ENCODE measurements at regions not wholly inside any gene's neighbourhood (a gene's known extent, or its start where the extent isn't known, plus 50 kb on each side); places are given as distances from the start of the nearest gene placed in this dataset.
"Not testable (repeated sequence)": the region's sequence is repeated elsewhere in the genome, so short reads cannot be mapped to it uniquely, and the experiment has no call there.

DNA sequence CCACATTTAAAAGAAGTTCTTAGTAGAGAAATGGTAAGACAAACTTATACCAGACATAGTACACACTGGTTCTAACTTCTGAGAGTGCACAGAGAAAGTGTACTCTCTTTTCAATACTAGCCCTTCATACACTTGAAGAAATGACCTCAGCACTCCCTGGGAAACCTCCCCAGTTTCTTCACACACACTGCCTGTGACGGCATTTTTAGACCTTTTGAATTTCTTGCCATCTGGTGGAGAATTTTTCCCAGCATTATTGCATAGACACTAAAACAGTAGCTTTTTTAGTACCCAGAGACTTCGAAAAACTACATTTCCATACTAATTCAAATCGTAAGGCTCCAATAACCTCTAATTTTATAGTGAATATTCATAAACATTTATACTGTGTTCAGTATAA is 341.6 kb upstream of the MAOA start:
- DNase-seq (ENCODE audit: extremely low spot score, insufficient read length, low read depth) (no peak), FAIRE-seq (no peak)

DNA sequence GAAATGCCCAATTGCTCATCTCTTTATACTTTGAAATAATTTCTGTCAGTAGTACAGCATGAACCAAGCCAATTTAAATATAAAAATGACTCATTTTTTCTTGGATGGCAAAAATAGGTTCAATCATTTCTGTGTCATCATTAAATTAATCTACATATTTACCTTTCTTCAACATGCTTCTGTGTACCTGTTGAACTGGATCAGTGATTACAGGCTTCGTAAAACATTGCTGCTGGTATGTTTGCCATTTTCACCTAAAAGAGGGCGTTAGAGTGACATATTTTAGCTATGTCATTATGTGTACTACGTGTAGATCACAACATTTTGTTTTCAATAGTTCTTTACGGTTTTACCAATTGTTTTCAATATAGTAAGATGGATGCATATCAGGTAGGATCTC is 340.5 kb upstream of the MAOA start:
- no peak for DNase-seq (ENCODE audit: extremely low spot score, insufficient read length, low read depth)
- FAIRE-seq: no peak

DNA sequence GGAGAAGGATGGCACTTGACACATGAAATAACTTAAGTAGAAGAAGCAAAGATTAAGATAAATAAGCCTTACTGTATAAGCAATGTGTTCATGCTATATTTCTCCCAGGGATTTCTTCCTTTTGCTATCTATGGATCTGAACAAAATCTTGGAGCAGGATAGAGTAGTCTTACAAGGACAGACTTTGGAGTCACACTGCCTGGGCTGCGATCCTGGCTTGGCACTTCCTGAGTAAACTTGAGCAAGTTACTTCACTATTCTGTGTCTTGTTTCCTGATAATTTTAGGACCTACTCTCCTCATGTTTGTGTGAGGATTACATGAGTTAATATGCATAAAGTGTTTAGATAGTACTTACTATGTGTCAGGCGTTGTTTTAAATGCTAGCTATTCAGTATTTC is 340.0 kb upstream of the MAOA start:
- FAIRE-seq (no peak), DNase-seq (ENCODE audit: extremely low spot score, insufficient read length, low read depth) (no peak)

DNA sequence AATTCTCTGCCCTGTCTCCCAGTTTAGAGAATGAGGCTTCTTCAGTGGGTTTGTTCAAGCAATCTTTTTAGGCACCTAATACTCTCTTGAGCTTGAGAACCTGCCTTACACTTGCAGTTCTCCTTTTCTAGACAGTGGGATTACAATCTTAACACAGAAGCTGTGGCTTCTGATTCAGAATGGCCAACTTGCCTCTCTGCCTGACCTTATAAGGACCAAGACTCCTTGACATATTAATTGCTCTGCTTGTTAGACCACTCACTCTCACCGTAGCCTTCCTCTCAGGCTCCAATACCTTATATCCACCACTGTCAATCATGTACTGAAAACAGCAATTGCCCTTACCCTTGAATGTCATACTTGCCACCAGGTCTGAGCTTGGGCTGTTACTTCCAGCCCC is 338.7 kb upstream of the MAOA start:
- FAIRE-seq (no peak), DNase-seq (ENCODE audit: extremely low spot score, insufficient read length, low read depth) (no peak)

DNA sequence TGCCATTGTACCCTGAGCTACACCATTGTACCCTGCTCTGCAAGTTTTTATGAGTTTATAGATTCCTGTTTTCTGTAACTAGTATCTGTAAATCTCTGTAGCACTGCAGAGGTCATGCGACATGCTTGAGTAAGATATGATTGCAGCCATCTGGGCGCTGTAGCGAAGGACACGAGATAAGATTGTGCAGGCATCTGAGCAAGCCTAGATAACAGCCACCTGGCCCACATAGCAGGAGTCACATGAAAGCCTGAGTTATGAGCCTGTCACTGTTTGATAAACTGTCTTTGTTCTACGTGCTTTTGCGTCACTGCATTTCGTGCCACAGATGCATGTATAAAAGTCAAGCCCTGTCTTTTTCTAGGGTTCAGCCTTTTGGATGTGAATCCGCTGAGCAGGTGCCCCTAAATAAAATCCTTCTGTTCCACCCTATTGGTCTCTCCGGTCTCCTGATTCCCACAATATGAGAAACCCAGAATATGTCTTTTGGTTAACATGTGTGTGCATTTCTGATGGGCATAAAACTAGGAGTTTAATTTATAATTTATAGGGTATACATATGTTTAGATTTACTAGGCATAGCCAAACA is 327.6 kb upstream of the MAOA start:
- DNase-seq (ENCODE audit: extremely low spot score, insufficient read length, low read depth) (no peak), FAIRE-seq (no peak)

DNA sequence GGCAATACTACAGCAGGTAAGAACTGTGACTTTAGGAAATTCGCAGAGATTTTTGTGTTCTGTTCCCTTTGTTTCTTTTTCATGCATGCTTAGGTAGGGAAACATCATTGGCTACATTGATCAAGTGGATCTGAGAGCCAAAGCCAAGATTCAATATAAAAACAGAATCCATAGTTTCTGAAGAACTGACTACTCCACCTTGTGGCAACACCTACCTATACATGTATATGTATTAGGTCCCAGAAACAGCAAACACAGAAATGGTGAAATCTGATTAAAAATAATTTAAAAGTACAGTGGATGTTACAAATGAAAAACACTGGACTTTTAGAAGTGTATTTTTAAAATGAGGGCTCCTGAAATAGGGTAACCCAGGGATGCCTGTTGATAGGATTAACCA is 322.6 kb upstream of the MAOA start:
- DNase-seq (ENCODE audit: extremely low spot score, insufficient read length, low read depth) (no peak), FAIRE-seq (no peak)

DNA sequence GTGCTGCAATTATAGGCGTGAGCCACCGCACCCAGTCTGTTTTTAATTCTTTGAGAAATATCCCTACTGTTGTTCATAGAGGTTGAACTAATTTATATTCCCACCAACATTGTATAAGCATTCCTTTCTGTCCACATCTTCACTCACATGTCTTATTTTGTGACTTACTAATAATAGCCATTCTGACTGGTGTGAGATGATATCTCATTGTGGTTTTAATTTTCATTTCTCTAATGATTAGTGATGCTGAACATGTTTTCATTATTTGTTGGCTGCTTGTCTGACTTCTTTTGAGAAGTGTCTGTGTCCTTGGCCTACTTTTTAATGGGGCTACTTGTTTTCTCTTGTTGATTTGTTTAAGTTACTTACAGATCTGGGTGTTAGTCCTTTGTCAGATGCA is 310.9 kb upstream of the MAOA start:
- FAIRE-seq (no peak), DNase-seq (ENCODE audit: extremely low spot score, insufficient read length, low read depth) (no peak)

DNA sequence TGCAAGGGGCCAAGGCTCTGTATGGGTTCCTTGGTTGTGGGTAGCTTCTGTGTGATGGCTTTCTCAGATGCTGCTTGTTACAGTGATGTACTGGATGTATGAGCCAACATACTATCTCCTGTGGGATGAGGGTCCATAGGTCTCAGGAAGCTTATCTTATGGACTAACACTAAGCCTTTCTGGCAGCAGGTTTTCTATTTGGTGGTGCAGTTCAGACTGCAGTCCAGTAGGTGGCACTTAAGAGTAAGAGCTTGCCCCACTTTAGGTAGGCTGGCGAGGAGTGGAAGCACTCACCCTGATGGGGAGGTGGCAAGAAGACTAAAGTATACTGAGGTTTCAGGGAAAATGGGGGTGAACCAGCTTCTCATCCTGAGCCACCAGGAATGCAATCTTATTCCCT is 306.7 kb upstream of the MAOA start:
- FAIRE-seq: peak; percentile 93
- DNase-seq (ENCODE audit: extremely low spot score, insufficient read length, low read depth): no peak

DNA sequence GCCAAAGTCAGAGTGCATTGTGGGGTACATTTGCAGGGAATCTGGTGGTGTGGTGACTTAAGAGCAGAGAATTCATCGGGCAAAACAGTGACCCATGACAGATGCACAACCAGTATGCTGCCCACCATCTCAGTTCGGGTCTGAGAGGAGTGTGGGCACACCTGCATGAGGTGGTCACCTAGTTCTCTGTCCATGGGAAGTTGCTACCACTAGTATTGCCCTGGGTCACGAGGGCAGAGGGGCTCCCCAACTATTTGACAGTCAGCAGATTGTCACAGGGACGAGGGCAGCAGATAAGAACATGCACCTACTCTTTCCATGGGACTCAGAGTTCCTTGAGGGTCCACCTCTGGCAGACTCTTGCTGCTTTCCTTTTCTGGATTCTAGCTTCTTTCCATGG is 305.2 kb upstream of the MAOA start:
- no peak for DNase-seq (ENCODE audit: extremely low spot score, insufficient read length, low read depth)
- no peak for FAIRE-seq

DNA sequence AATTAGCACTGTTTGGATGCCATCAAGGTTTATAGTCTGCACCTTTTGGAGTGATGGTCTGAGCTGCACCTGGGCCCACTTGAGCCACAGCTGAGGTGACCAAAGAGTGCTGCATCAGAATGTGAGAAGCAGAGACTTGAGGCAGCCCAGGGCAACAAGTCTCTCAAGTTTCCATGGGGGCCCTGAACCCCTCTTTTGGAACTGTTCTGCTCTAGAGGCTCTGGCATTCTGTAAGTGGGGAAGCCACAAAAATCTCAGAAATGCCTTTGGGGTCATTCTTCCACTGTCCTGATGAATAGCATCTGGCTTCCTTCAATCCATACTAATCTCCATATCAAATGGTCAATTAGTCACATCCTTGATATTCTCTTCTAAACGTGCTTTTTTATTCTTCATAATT is 298.4 kb upstream of the MAOA start:
- no peak for DNase-seq (ENCODE audit: extremely low spot score, insufficient read length, low read depth)
- no peak for FAIRE-seq

DNA sequence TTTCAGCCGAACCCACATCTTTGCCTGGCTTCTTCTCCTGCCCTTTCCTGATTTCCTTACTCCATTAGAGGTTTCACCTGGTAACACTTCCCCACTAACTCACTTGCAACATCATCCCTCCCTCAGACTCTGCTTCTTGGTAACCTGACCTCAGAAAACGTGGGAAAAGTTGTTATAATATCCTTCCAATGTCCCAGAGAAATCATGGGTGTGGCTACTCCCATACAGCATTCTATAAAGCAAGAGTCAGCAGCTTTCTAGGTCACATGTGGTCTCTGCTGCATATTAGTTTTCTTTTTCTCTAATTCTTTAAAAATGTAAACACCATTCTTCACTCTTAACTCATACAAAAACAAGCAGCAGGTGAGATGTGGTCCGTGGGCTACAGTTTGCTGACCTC is 283.1 kb upstream of the MAOA start:
- FAIRE-seq: no peak
- DNase-seq (ENCODE audit: extremely low spot score, insufficient read length, low read depth): no peak

DNA sequence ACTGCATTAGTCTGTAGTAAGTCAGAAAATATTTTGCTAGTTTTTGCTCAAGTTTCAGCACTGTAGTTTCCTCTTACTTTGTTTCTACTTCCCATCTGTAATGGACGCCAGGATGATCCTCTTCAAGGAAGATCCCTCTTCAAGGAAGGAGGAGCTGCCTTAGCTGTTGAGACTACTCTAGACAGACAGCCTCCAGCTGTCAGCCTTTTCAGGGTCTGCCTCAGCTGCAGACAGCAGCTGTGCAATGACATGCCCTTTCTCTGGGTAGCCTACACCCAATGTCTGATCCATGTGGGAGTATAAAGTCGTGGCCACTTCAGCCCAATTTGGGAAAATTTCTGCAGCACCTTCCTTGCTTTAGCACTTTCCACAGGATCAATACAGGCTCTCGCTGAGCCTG is 281.0 kb upstream of the MAOA start:
- no peak for DNase-seq (ENCODE audit: extremely low spot score, insufficient read length, low read depth)
- FAIRE-seq: no peak

DNA sequence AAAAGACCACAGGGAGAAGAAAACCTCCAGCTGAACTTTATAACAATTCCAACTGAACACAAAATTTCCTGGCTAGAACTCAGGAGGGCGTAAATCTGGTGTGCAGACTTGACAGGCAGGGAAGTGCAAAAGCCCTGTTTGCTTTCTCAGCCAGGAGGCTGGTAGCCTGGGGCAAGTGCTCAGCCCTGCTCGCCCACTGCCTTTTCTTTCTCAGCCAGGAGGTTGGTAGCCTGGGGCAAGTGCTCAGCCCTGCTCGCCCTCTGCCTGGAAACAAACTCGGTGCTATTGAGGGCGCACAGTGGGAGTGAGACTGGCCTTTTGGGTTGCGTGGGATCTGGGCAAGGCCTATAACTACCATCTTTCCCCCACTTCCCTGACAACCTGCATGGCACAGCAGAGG is 275.4 kb upstream of the MAOA start:
- no peak for FAIRE-seq
- no peak for DNase-seq (ENCODE audit: extremely low spot score, insufficient read length, low read depth)

DNA sequence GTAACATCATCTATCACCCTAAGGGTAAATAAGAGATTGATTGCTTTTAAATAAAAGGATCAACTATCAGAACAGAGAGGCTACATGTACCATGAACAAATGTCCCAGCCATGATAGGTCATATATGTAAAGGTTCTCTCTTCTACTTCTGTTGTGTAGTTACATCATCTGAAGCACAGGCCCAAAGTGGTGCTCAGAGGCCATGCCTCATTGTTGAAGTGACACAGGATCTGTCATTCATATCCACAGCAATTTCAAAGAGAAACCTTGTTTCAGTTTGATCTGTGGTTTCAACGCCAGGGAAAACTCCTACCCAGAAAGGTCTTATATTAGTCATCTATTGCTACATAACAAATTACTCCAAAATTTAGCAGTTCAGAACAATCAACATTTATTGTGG is 269.2 kb upstream of the MAOA start:
- DNase-seq (ENCODE audit: extremely low spot score, insufficient read length, low read depth): no peak
- FAIRE-seq: no peak

DNA sequence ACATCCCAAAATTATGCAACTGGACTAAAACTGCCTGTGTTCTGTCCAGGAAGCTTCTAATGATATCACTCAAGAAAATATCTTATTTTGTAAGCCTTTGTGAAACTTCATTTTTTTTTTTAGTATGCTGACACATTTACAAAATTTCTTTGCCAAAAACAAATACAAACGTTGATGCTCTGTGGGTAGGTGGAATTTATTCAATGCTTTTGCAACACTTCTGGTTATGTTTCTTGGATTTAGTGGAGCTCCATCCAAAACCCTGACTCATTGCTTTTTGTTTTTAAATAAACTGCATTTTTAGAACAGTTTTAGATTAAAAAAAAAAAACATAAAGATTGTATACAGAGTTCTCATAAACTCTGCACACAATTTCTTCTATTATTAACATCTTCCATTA is 250.9 kb upstream of the MAOA start:
- FAIRE-seq (no peak), DNase-seq (ENCODE audit: extremely low spot score, insufficient read length, low read depth) (no peak)

DNA sequence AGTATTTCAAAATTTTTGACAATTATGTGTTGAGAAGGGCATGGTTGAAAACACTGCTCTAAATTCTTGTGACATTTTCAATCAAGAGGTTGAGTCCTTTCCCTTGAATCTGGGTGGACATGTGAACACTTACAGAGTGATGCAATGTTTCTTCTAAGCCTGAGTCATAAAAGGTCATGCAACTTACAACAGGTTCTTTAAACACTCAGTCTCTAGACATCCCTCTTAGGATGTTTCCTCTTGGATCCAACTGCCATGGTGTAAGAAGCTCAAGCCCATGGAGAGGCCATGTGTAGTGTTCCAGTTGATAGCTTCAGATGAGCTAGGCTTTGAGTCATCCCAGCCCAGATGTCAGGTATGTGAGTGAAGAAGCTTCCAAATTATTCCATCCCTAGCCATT is 232.2 kb upstream of the MAOA start:
- FAIRE-seq: no peak
- DNase-seq (ENCODE audit: extremely low spot score, insufficient read length, low read depth): no peak

DNA sequence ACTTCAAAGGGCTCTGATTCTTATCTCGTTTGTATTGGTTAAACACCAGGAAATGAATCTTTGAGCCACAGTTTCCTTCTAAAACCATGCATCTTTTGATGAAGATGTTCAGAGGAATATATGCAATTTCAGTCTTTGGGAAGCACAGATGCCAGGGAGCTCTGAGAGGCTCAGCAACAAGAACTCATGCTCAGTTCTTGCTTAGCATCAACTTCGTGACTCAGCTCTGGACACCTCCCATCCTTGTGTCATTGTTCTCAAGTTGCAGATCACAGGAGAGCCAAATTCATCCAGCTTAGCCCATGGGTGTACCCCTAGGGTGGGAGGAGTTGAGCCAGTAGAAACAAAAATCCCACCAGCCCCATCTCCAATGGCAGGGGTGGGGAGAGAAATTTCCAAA is 219.6 kb upstream of the MAOA start:
- FAIRE-seq (no peak), DNase-seq (ENCODE audit: extremely low spot score, insufficient read length, low read depth) (no peak)

DNA sequence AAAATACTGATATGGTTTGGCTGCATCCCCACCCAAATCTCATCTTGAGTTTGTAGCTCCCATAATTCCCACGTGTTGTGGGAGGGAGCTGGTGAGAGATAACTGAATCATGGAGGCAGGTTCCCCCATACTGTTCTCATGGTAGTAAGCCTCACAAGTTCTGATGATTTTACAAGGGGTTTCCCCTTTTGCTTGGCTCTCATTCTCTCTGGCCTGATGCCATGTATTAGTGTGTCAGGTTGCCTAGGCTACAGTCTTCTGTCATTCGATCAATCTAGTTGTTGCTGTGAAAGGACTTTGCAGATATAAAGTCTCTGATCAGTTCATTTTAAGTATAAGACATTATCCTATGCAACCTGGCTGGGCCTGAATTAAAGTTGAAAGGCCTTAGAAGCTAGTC is 209.3 kb upstream of the MAOA start:
- no peak for FAIRE-seq
- DNase-seq (ENCODE audit: extremely low spot score, insufficient read length, low read depth): no peak

DNA sequence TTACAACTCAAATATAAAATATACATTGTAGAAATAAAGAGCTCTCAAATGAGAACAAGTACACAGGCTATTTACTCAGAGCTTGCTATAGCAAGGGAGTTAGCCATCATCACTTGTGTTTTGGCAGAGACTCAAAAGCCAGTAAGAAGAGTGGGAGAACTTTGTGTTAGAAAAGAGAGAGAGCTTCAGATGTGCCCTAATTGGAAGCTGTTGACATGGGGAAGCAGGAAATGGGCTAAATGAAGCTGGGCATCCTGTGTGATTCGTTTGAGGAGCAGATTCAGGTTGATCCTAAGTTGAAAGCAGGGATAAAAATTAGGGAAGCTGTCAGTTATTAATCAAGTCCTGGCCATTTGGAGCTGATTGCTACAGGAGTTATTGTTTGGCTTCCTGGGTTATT is 207.4 kb upstream of the MAOA start:
- DNase-seq (ENCODE audit: extremely low spot score, insufficient read length, low read depth) (no peak), FAIRE-seq (no peak)

DNA sequence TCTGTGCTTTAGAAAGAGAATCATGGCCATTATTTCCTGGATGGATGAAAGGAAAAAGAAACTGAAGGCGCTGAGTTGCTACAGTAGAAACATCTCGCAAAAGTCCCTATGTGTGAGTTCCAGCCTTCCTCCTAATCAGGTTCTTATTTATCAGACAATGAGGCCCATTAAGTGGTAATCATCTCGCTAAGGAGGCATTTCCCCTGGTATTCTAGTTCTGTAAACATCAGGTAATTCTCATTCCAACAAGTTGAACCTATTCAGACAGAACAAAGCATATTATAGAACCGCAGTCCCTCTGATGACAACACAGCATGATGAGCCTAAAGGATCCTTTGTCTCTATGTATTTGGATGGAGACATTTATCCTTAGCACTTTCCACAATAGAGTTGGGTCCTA is 205.7 kb upstream of the MAOA start:
- DNase-seq (ENCODE audit: extremely low spot score, insufficient read length, low read depth): no peak
- FAIRE-seq: no peak

DNA sequence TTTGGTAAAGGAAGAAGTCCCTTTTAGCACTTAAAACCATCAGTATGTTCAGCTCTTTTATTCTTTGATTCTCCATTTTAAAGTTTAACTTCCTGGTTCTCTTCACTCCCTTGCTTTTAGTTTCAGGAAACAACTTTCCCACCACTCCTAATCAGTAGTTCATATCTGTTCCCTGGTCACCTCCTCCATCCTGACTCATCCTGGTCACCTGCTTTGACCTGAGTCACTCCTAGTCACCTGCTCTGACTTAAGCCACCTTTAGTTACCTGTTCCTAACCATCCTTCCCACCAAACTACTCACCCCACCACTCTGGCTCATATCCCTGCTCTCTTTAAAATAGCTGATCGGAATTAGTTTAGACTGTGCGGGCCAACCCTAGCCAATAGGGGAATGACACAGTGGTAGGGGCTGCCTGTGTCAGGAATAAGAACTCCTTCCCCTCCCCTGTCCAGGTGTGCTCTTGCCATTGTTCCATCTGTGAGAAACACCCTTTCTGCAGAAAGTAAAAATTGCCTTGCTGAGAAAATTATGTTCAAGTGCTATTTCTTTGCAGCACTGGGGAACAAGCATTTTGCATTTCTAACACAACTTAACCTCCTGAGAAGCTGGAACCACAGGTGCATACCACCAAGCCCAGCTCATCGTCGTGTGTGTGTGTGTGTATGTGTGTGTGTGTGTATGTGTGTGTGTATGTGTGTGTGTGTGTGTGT is 204.0 kb upstream of the MAOA start:
- not testable (repeated sequence) for DNase-seq (ENCODE audit: extremely low spot score, insufficient read length, low read depth)

DNA sequence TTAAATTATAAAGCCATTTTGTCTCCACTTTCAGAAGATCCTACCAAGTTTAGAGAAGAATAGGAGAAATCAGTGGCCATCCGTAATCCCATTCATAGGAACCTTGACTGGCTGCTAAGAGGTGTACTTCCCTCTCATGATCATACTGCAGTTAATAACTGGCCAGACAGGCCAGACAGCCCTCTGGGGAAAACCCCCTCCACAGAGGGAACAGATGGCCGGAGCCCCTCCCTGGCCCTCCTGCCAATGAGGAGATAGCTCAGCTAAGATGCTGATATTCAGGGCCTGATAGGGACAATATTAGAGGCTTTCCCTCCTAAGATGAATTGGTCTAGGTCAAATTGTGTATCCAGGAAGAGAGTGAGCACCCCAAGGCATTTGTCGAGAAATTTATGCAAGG is 200.0 kb upstream of the MAOA start:
- FAIRE-seq (no peak), DNase-seq (ENCODE audit: extremely low spot score, insufficient read length, low read depth) (no peak)

More for the DNA sequence above, 204.0 kb upstream of the MAOA start:
- FAIRE-seq: peak; percentile 41

Data from GM18507 (cell line).